H1 (cell line): ENCODE measurements at regions not wholly inside any gene's neighbourhood (a gene's known extent, or its start where the extent isn't known, plus 50 kb on each side); places are given as distances from the start of the nearest gene placed in this dataset.

Experiments used
- ASH2L ChIP-seq: fragments of 200-600, 300-600 bp; sonication (generic); IDR thresholded peaks from one replicate; pipeline ENCODE4 v1.7.1; 2017; ENCODE audit warnings: low read length
- CBX5 ChIP-seq: fragments of 300-800, 300-1000 bp; sonication (generic); IDR thresholded peaks from 2 replicates; pipeline ENCODE4 v1.7.1; 2016; ENCODE audit warnings: antibody characterized with exemption, low read length, low read depth
- CHD1 ChIP-seq: IDR thresholded peaks from 2 replicates; pipeline ENCODE4 v1.6.1; 2012; ENCODE audit warnings: low read depth, low read length, improper control_type of control experiment
- CTCF ChIP-seq, 3 experiments: IDR thresholded peaks; 1 replicate in 2 of 3; 2 replicates in 1 of 3; pipeline versions ENCODE4 v1.5.1 to v1.6.1; 2011; ENCODE audit warnings: low read length in 3 of 3, mild to moderate bottlenecking in 3 of 3, inconsistent platforms in 2 of 3, low read depth in 1 of 3, moderate library complexity in 1 of 3; ENCODE audit not compliant: insufficient read depth in 1 of 3; ENCODE audit errors: control extremely low read depth in 1 of 3
- E2F6 ChIP-seq: IDR thresholded peaks from 2 replicates; pipeline ENCODE4 v1.6.1; 2012; ENCODE audit warnings: inconsistent platforms
- GABPA ChIP-seq: IDR thresholded peaks from 2 replicates; pipeline ENCODE4 v1.6.1; 2011; ENCODE audit warnings: mild to moderate bottlenecking, low read length, moderate library complexity, borderline replicate concordance; ENCODE audit not compliant: insufficient read depth
- GTF2F1 ChIP-seq: IDR thresholded peaks from 2 replicates; pipeline ENCODE4 v1.6.1; 2012; ENCODE audit warnings: low read depth, low read length, improper control_type of control experiment, borderline replicate concordance
- KDM1A ChIP-seq: fragments of 200-600, 300-600 bp; sonication (generic); IDR thresholded peaks from 2 replicates; pipeline ENCODE4 v1.7.1; 2016; ENCODE audit warnings: mild to moderate bottlenecking, low read length, borderline replicate concordance
- MAX ChIP-seq: IDR thresholded peaks from 2 replicates; pipeline ENCODE4 v1.6.1; 2012; ENCODE audit warnings: inconsistent platforms
- RAD21 ChIP-seq, 2 experiments: IDR thresholded peaks in 1 of 2; conservative IDR thresholded peaks in 1 of 2; 2 replicates each; pipeline ENCODE4 v1.6.1; 2011; ENCODE audit warnings: low read depth in 2 of 2, low read length in 2 of 2, improper control_type of control experiment in 1 of 2, inconsistent platforms in 1 of 2, mild to moderate bottlenecking in 1 of 2, moderate library complexity in 1 of 2
- YY1 ChIP-seq: IDR thresholded peaks from 2 replicates; pipeline ENCODE4 v1.6.1; 2011; ENCODE audit warnings: low read depth, mild to moderate bottlenecking, low read length
- ZNF274 ChIP-seq: IDR thresholded peaks from 2 replicates; pipeline ENCODE4 v1.7.0; 2012; ENCODE audit warnings: low read length, borderline replicate concordance; ENCODE audit errors: extremely low read depth

GRCh38 chr6:1524040-1524480 is 85.7 kb upstream of the FOXC1 start (continued):
- TF ChIP-seq CBX5 (no peak), MAX (peak; percentile 100), CTCF (IDR thresholded peaks at IDR 0.05; ENCODE audit: control extremely low read depth in 1 of 3, insufficient read depth in 1 of 3, low read depth in 1 of 3, low read length in 3 of 3) (peak; percentile 67 to 84 (median 81)), ASH2L (peak; percentile 45), CHD1 (no peak), ZNF274 (no peak), GABPA (0 out of 2 replicates have a peak, but pooled peaks have one; percentile 28), GTF2F1 (peak; percentile 80), KDM1A (0 out of 2 replicates have a peak, but pooled peaks have one; percentile 12), RAD21 (IDR thresholded peaks at IDR 0.05 in 1 of 2, conservative IDR thresholded peaks at IDR 0.05 in 1 of 2; ENCODE audit: low read depth in 2 of 2, low read length in 2 of 2) (peak; percentile 73 to 84), E2F6 (peak; percentile 99), YY1 (0 out of 2 replicates have a peak, but pooled peaks have one; percentile 32)
